ENCODE measurements at regions not wholly inside any gene's neighbourhood (a gene's known extent, or its start where the extent isn't known, plus 50 kb on each side); places are given as distances from the start of the nearest gene placed in this dataset.

DNA sequence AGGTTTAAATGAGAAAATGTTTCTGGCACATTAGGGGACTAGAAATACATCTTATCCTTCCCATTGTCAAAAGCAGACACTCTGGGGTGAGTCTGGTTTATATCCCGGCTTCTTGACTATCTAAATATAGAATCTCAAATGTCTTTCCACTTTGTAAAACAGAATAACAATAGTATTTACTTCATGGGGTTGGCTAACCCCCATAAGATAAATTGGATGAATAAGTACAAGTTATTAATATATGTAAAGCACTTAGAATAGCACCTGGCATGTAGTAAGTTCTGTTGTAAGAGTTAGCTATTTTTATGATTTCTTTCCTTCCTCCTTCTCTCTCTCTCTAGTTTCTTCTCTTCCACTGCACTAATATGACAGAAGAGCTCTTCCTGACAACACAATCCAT, 499.1 kb downstream of the INSC start (continued):
- TF ChIP-seq IRF2 (CRISPR knock-in tag; IDR thresholded peaks at IDR 0.05): no peak
- TF ChIP-seq MEIS2 (IDR thresholded peaks at IDR 0.05; ENCODE audit: partially characterized antibody): no peak
- no peak for TF ChIP-seq PCBP1 (IDR thresholded peaks at IDR 0.05; ENCODE audit: low read depth, low read length, poor library complexity, severe bottlenecking)
- no peak for TF ChIP-seq MXI1 (IDR thresholded peaks at IDR 0.05; ENCODE audit: low read depth, low read length)
- TF ChIP-seq YY1 (IDR thresholded peaks at IDR 0.05; ENCODE audit: borderline replicate concordance in 1 of 3, control insufficient read depth in 1 of 3, extremely low read depth in 1 of 3, insufficient read depth in 3 of 3, insufficient read length in 1 of 3, insufficient replicate concordance in 2 of 3, low read depth in 1 of 3, low read length in 2 of 3): no peak
- TF ChIP-seq HCFC1 (IDR thresholded peaks at IDR 0.05; ENCODE audit: low read depth, low read length): no peak
- TF ChIP-seq ZNF140 (CRISPR knock-in tag; IDR thresholded peaks at IDR 0.05): no peak
- TF ChIP-seq ZBTB7A (IDR thresholded peaks at IDR 0.05; ENCODE audit: borderline replicate concordance, control insufficient read depth, low read depth, low read length): no peak
- TF ChIP-seq CBX1 (IDR thresholded peaks at IDR 0.05; ENCODE audit: low read depth): no peak
- TF ChIP-seq NFRKB (IDR thresholded peaks at IDR 0.05; ENCODE audit: low read depth): no peak

DNA sequence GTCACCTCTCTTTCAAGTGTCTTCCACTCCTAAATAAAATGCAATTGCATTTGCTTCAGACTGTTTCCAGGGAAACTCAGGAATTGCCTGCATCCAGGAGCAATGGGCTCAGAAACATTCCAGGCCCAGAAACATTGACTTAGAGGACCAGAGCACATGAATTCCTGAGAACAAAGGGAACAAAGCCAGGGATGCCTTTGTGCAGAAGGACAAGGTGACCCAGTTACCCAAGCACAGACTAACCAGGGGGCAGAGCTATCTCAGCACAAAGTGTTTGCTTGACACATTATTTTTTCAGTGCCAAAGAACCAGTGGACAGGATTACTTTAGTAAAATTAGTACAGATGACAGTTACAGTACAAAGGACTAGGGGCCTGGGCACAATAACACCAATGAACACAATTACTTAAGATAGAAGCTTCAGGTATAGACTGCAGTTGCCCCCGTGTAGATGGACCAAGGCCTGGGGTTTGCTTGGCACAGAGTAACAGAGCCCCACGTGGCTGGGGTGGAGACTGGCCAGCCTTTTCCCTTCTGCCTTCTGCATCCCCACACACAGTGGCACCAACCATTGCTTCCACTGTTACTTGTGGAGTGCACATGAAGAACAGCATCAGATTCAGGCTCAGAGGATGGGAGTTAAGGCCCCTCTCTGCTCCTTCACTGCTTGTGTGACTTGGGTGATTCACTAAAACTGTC, 500.8 kb downstream of the INSC start:
- intact Hi-C loops (cut with micrococcal nuclease): no loop called here
- POLR2A ChIA-PET: no interaction called here
- no peak overlapping the region for H3K4me3 ChIP-seq

More for the DNA sequence above, 500.8 kb downstream of the INSC start:
- Histone ChIP-seq H3K9me3 (replicated peaks; ENCODE audit: control insufficient read depth, insufficient read depth, low read depth, low read length) (no peaks in the 10 kb centered on the region), H3K4me1 (replicated peaks in 1 of 2; ENCODE audit: control insufficient read depth in 2 of 2, insufficient read depth in 2 of 2, low read length in 2 of 2) (no peaks in the 10 kb centered on the region), H3K9me1 (ENCODE audit: control insufficient read depth, insufficient read depth, low read length) (no peaks in the 10 kb centered on the region), H3K79me2 (ENCODE audit: control insufficient read depth, insufficient read depth, low read length) (no peaks in the 10 kb centered on the region), H3K27me3 (ENCODE audit: control insufficient read depth in 2 of 2, insufficient read depth in 2 of 2, low read length in 2 of 2) (no peaks in the 10 kb centered on the region), H2AFZ (ENCODE audit: low read depth, low read length) (no peak overlapping the region), H4K20me1 (replicated peaks; ENCODE audit: control insufficient read depth, insufficient read depth, low read length) (no peaks in the 10 kb centered on the region; the same call in 1 of the 2 replicates), H3K27ac (ENCODE audit: extremely low read depth, low read depth, low read length) (no peak overlapping the region), H3K4me2 (ENCODE audit: insufficient read depth, low read length) (no peak overlapping the region), H3K36me3 (ENCODE audit: control insufficient read depth, insufficient read depth, low read length) (no peaks in the 10 kb centered on the region), H3K9ac (ENCODE audit: insufficient read depth in 1 of 2, low read depth in 2 of 2, low read length in 2 of 2) (no peak overlapping the region)
- in situ Hi-C loops (cut with MboI): no loop called here
- CTCF ChIA-PET (ENCODE audit: low intra/inter-chr PET ratio): no interaction called here
- TF ChIP-seq, protein P1, sequence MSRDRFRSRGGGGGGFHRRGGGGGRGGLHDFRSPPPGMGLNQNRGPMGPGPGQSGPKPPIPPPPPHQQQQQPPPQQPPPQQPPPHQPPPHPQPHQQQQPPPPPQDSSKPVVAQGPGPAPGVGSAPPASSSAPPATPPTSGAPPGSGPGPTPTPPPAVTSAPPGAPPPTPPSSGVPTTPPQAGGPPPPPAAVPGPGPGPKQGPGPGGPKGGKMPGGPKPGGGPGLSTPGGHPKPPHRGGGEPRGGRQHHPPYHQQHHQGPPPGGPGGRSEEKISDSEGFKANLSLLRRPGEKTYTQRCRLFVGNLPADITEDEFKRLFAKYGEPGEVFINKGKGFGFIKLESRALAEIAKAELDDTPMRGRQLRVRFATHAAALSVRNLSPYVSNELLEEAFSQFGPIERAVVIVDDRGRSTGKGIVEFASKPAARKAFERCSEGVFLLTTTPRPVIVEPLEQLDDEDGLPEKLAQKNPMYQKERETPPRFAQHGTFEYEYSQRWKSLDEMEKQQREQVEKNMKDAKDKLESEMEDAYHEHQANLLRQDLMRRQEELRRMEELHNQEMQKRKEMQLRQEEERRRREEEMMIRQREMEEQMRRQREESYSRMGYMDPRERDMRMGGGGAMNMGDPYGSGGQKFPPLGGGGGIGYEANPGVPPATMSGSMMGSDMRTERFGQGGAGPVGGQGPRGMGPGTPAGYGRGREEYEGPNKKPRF (IDR thresholded peaks at IDR 0.05; ENCODE audit: low read depth, low read length): no peak
- no peak for TF ChIP-seq ZNF561 (CRISPR knock-in tag; conservative IDR thresholded peaks at IDR 0.05)
- TF ChIP-seq, protein P2, sequence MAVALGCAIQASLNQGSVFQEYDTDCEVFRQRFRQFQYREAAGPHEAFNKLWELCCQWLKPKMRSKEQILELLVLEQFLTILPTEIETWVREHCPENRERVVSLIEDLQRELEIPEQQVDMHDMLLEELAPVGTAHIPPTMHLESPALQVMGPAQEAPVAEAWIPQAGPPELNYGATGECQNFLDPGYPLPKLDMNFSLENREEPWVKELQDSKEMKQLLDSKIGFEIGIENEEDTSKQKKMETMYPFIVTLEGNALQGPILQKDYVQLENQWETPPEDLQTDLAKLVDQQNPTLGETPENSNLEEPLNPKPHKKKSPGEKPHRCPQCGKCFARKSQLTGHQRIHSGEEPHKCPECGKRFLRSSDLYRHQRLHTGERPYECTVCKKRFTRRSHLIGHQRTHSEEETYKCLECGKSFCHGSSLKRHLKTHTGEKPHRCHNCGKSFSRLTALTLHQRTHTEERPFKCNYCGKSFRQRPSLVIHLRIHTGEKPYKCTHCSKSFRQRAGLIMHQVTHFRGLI (CRISPR knock-in tag; IDR thresholded peaks at IDR 0.05): no peak
- ATAC-seq (no peak), DNase-seq (ENCODE audit: extremely low read depth in 1 of 4, low spot score in 3 of 4) (no peak), FAIRE-seq (no peak)
- no TSS peak for BruUV-seq (replicated peaks)
- WGBS (ENCODE audit: insufficient coverage, low coverage, missing lambda C conversion rate): 0% methylated on average over 2 of the region's 2 CpGs
